Neutrophil (primary cell): ENCODE measurements at regions not wholly inside any gene's neighbourhood (a gene's known extent, or its start where the extent isn't known, plus 50 kb on each side); places are given as distances from the start of the nearest gene placed in this dataset.
"Not testable (repeated sequence)": the region's sequence is repeated elsewhere in the genome, so short reads cannot be mapped to it uniquely, and the experiment has no call there.

ENCODE experiments used
- H3K27ac ChIP-seq: fragments of 200-600 bp; sonication (generic); 2 replicates; pipeline ENCODE4 v1.5.1; 2016; ENCODE audit warnings: mild to moderate bottlenecking, moderate library complexity
- H3K27me3 ChIP-seq: fragments of 200-600 bp; sonication (generic); 2 replicates; pipeline ENCODE4 v1.6.0; 2016; ENCODE audit warnings: mild to moderate bottlenecking
- H3K36me3 ChIP-seq: fragments of 200-600 bp; sonication (generic); 2 replicates; pipeline ENCODE4 v1.5.1; 2017
- H3K4me1 ChIP-seq, 2 experiments: fragments of 200-600 bp in 1 of 2; sonication (generic) in 1 of 2; 1 replicate in 1 of 2; 2 replicates in 1 of 2; pipeline versions ENCODE4 v1.5.1 to v1.6.1; 2013 to 2016; ENCODE audit warnings: low read depth in 1 of 2, low read length in 1 of 2, mild to moderate bottlenecking in 1 of 2, moderate library complexity in 1 of 2; ENCODE audit not compliant: control insufficient read depth in 1 of 2, insufficient read depth in 1 of 2
- H3K4me3 ChIP-seq, 2 experiments: fragments of 200-600 bp in 1 of 2; sonication (generic) in 1 of 2; 1 replicate in 1 of 2; 2 replicates in 1 of 2; pipeline ENCODE4 v1.5.1; 2013 to 2016; ENCODE audit warnings: low read depth in 1 of 2, low read length in 1 of 2, mild to moderate bottlenecking in 1 of 2, moderate library complexity in 1 of 2
- H3K9me3 ChIP-seq: fragments of 200-600 bp; sonication (generic); 2 replicates; pipeline ENCODE4 v1.5.1; 2016

DNA sequence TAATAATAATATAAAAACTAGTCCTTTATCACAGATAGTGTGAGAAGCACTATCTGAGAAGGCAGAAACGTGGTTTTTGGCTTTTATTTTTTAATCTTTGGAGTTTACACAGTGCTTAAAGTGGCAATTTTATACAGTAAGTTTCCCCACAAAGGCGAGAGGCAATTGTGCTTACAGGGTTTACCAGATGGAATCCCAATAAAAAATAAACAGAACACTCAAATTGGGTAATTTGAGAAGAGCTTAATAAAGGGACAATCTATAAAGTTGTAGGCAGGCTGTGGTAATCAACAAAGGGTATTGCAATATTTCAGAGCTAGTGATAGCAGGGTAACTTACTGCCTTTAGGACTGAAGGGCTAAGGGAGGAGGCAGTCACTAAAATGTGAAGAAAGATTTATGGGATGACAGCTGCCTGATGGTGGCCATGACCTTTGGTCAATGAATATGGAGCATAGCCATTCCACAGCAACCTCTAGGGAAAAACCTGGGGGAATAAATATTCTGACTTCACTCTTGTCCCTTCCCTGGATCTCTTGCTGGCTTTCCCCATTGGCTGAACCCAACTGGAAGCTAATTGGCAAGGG, 108.9 kb upstream of the GPR39 start:
- not testable (repeated sequence) for H3K4me3 ChIP-seq, H3K9me3 ChIP-seq, H3K36me3 ChIP-seq, H3K4me1 ChIP-seq, H3K27me3 ChIP-seq, H3K27ac ChIP-seq

DNA sequence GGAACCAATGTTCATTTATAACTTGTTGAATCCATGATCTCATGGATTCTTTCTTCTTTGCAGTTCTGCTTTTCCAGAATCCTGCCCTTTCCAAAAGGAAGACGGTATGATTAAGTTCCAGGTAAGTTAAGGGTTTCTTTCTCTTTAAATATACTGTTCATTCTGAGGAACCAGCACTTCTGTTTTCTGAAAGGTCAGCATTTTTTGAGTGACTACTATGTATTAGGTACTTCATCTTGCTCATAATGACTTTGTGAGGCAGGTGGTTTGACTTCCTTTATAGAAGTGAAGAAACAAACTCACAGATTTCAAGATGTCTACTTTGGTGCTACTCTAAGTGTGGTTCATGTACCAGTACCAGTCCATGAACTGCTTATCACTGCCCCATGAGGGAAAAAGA, 107.4 kb upstream of the GPR39 start:
- not testable (repeated sequence) for H3K36me3 ChIP-seq, H3K4me1 ChIP-seq, H3K4me3 ChIP-seq, H3K9me3 ChIP-seq, H3K27ac ChIP-seq, H3K27me3 ChIP-seq

DNA sequence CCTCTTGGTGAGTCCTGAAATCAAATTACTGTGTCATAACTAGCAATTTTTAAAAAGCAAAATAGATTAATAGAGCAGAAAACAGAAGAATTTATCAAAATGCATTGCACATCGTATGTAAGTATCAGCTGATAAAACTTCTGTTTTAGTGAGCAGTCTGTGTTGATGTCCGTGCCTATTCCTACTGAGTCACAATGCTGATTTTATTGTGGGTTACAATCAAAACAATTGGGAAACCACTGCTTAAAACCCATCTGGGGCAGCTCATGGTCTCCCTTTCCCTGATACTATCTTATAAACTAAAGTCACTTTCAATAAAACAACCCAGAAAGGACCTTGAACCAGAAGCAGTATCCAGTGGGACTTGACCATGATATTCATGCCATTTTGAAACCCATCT, 101.1 kb upstream of the GPR39 start:
- not testable (repeated sequence) for H3K27ac ChIP-seq, H3K27me3 ChIP-seq, H3K9me3 ChIP-seq, H3K4me1 ChIP-seq, H3K4me3 ChIP-seq, H3K36me3 ChIP-seq

DNA sequence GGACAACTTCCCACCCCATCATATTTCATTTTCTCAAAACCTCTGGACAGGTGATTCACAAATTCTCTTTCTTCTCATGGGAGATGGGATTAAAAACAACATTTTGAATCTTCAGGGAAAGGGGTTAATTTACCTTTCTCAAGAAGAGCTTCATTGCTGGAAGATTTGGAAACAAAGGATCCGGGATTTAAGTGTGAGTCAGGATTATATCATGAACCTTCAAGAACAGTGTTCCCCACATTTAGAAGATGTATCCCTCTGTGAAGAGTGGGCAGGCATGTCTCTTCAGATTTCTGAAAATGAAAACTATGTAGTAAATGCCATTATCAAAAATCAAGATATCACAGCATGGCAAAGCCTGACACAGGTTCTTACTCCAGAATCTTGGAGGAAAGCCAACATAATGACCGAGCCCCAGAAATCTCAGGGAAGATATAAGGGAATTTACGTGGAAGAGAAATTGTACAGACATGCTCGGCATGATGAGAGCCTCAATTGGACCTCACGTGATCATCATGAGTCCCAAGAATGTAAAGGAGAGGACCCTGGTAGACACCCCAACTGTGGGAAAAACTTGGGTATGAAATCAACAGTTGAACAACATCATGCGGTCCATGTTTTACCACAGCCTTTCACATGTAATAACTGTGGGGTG, 99.5 kb upstream of the GPR39 start:
- H3K27ac ChIP-seq, H3K4me3 ChIP-seq, H3K36me3 ChIP-seq, H3K4me1 ChIP-seq, H3K27me3 ChIP-seq, H3K9me3 ChIP-seq: not testable (repeated sequence)

DNA sequence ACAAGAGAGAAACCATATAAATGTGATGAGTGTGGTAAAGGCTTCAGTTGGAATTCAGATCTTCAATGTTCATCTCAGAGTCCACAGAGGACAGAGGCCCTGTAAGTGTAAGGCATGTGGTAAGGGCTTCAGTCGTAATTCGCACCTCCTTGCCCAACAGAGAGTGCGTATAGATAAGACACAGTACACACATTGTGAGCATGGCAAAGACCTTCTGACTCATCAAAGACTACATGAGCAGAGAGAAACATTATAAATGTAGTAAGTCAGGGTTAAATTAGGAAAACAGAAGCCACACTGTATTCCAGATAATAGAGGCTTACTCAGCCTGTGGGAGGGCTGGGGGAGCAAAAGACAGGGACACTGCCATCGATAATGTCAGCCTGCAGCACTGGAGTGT, 98.1 kb upstream of the GPR39 start:
- not testable (repeated sequence) for H3K4me3 ChIP-seq, H3K36me3 ChIP-seq, H3K27ac ChIP-seq, H3K4me1 ChIP-seq, H3K9me3 ChIP-seq, H3K27me3 ChIP-seq

DNA sequence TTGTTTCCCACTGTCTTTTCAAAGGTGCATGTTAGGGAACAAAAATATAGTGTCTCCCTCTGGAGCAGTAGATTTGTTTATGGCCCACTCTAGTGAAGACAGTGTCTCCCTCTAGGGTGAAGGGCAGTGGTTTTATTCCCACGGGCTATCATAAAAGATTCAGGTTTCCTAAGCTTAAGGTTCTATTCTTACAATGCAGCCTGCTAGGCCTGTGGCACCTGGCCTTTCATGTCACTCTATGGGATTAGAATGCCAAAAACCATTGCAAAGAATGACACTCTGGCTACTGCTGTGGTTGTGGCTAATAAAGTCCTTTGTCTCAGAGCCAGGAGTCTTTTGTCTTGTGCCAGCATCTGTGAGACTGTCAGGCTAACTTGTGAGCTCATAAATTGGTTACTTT, 92.6 kb upstream of the GPR39 start:
- not testable (repeated sequence) for H3K27ac ChIP-seq, H3K36me3 ChIP-seq, H3K9me3 ChIP-seq, H3K4me3 ChIP-seq, H3K27me3 ChIP-seq, H3K4me1 ChIP-seq

DNA sequence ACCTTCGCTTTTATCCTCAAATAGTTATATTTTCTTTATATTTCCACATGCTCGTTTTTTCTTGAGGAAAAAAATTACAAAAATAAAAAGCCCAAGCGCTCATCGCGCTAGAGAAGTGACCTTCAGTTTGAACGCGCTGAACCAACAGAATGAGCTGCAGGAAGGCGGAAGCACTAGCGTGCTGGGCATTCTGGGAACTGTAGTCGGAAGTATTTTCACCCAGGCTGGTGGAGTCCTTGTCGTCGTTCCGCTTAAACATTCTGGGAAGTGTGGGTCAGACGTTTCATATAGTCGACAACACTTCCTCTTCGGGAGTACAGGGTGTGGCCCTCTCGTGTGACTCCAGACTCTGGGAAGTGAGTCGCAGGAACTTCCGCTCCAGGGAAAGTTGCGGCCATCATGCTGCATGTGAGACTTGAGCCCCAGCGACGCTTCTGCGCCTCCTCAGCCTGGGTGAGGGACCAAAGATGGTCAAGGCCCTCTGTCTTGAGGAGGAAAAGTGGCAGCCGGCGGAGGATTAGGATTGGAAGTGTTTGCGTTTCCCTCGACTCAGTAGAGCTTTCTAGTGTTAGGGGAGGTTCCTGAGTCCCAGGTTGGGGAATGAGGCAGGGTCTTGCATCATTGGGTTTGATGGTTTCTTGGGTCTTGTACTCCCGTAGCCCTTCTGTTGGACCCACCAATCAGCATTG, 84.1 kb upstream of the GPR39 start:
- H3K4me3 ChIP-seq, H3K27me3 ChIP-seq, H3K4me1 ChIP-seq, H3K36me3 ChIP-seq, H3K27ac ChIP-seq, H3K9me3 ChIP-seq: not testable (repeated sequence)

DNA sequence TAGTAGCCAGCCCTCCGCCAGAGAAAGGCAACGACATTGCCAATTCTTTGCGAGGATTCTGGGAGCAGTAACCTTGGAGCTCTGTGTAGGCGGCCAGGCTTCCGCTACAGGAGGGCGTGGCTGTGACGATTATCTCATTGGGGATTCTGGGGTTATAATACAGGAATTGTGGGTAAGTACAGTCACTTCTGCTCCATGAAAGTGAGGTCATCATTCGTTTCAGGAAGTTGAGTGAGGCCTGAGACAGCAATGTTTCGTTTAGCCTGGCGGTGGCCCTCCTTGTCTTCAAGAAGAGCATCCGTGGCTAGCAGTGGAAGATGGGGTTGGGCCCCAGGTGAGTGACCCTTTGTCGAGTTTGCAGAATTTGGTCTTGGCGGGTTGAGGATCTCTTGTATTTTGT, 79.5 kb upstream of the GPR39 start:
- not testable (repeated sequence) for H3K36me3 ChIP-seq, H3K4me3 ChIP-seq, H3K9me3 ChIP-seq, H3K4me1 ChIP-seq, H3K27me3 ChIP-seq, H3K27ac ChIP-seq

DNA sequence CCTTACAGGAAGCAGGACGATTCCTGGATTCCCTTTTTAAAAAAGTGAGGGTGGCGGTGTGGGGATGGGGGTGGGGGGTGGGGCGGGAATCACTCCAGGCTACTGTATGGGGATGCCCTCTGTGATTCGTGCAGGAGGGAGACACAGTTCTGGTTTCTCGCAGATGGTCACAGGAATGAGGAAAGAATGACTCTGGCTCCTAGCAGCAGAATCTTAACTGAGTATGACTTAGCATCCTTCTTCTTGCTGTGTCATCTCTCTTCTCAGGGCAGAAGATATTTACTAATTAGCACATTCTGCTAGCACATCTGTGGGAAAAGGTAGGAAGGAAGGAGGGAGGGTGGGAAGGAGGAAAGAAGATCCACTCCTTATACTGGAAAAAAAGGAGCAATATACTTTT, 78.8 kb upstream of the GPR39 start:
- not testable (repeated sequence) for H3K4me1 ChIP-seq, H3K27me3 ChIP-seq, H3K9me3 ChIP-seq, H3K27ac ChIP-seq, H3K36me3 ChIP-seq, H3K4me3 ChIP-seq

DNA sequence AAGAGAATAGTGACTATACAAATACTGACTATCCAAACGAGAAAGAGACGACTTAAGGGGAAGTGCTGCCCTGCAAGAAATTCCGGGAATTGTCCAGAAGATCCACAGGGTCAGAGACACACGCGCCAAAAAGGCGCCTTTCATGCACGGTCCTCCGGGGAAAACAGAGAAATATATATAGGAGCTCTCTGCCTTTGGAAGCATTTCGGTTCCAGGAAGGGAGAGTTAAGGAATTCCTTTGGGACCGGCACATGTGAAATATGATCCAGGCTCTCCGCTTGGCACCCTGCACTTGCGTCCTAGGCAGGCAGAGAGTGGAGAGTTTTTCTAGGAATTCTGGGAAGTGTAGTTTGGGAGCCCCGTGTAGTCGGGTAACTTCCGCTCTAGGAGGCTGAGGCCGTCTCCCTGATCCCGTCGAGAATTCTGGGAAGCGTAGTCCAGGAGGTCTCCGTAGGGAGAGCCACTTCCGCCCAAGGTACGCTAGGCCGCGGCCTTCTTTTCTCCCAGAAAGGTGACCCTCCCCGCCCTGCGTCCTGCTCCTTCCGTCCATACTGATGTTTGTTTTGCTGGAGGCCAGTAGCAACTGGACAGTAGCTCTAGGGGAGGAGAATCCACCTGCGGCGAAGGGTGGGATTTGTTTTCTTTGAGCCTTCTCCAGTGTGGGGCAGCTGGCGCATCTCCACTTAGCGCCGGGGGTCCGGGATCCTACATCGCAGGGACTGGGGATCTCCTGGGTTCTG, 69.4 kb upstream of the GPR39 start:
- H3K9me3 ChIP-seq, H3K4me1 ChIP-seq, H3K36me3 ChIP-seq, H3K4me3 ChIP-seq, H3K27ac ChIP-seq: not testable (repeated sequence)
- peaks cover 33% of the 10 kb centered on the region for H3K27me3 ChIP-seq

DNA sequence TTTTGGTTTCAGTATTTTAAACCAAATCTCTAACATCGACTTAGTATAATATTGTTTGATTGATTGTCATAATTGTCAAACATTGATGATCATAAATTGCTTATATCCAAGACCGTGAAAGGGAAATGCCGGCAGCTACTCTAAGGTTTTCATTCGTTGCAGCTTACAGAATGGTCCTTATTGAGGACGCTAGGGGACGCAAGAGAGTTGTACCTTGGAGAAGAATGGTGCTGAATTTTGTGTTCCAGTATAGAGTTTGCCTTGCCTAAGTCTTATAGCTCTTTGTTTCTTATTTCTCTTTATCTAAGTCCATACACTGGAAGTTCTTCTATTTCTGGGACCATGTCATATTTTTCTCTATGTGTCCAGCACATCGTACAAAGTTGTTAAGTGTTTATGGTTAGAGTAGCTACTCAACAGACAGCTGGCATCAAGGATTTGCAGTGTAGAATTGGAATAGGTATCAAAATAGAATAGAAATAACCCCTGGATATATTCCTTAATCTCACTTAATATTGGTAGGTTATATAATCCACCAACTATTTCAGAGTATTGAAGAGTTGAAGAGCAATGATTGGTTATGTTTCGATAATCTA, 67.4 kb upstream of the GPR39 start:
- peaks cover 53% of the 10 kb centered on the region for H3K27me3 ChIP-seq
- H3K9me3 ChIP-seq, H3K36me3 ChIP-seq, H3K4me1 ChIP-seq, H3K4me3 ChIP-seq, H3K27ac ChIP-seq: not testable (repeated sequence)

DNA sequence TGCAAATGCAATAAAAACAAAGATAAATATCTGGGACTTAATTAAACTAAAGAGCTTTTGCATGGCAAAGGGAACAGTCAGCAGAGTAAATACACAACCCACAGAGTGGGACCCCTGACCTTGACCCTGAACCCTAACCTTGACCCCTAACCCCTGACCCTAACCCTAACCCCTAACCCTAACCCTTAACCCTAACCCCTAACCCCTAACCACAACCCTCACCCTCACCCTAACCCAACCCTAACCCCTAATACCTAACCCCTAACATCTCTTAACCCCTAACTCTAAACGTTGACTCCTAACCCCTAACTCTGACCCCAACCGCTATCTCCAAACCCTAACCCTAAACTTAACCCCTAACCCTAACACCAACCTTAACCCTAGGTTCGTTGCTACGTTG, 64.9 kb upstream of the GPR39 start:
- H3K36me3 ChIP-seq, H3K27ac ChIP-seq, H3K4me3 ChIP-seq, H3K4me1 ChIP-seq, H3K9me3 ChIP-seq: not testable (repeated sequence)
- H3K27me3 ChIP-seq = peaks cover 68% of the 10 kb centered on the region

DNA sequence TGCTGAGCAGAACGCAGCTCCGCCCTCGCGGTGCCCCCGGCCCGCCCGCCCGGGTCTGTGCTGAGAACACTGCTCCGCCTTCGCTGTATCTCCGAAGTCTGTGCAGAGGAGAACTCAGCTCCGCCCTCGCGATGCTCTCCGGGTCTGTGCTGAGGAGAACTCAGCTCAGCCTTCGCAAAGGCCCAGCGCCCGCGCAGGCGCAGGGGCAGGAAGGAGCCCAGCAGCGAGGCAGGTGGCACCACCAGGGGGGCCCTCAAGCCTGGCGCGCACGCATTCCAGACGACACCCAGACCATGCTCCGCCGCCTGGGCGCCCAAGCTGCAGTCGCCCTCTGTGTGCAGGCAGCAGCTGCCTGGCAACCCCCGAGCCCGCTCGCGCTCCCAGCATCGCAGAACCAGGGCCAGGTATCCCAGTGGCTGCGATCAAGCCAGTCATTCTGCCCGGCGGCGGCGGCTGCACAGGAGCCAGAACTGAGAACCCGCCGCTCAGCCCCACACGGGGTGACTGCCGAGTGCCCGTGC, 64.1 kb upstream of the GPR39 start:
- not testable (repeated sequence) for H3K9me3 ChIP-seq, H3K4me3 ChIP-seq, H3K4me1 ChIP-seq, H3K27ac ChIP-seq, H3K36me3 ChIP-seq
- H3K27me3 ChIP-seq = peaks cover 61% of the 10 kb centered on the region
